Stimulated activated CD8-positive, alpha-beta memory T cell treated with anti-CD3 and anti-CD28 coated beads, Interleukin-7, amount 100 ng/mL, for 1 hour (primary cell): ENCODE measurements at regions not wholly inside any gene's neighbourhood (a gene's known extent, or its start where the extent isn't known, plus 50 kb on each side); places are given as distances from the start of the nearest gene placed in this dataset.
"Not testable (repeated sequence)": the region's sequence is repeated elsewhere in the genome, so short reads cannot be mapped to it uniquely, and the experiment has no call there.

Experiments
- DNase-seq, 2 donors: peaks; one replicate each; pipeline ENCODE4 v3.0.0-alpha.2; 2020; ENCODE audit warnings: low read depth in 2 of 2

- DNase-seq: not testable (repeated sequence)
Observed at GRCh38 chr4:9702696-9703095, 78.7 kb upstream of the DRD5 start.

GRCh38 chr4:9703391-9703790, 78.0 kb upstream of the DRD5 start:
- DNase-seq: peak in 1 of 2 donors; percentile 35

GRCh38 chr4:9704126-9704525, 77.3 kb upstream of the DRD5 start:
- not testable (repeated sequence) for DNase-seq

DNA sequence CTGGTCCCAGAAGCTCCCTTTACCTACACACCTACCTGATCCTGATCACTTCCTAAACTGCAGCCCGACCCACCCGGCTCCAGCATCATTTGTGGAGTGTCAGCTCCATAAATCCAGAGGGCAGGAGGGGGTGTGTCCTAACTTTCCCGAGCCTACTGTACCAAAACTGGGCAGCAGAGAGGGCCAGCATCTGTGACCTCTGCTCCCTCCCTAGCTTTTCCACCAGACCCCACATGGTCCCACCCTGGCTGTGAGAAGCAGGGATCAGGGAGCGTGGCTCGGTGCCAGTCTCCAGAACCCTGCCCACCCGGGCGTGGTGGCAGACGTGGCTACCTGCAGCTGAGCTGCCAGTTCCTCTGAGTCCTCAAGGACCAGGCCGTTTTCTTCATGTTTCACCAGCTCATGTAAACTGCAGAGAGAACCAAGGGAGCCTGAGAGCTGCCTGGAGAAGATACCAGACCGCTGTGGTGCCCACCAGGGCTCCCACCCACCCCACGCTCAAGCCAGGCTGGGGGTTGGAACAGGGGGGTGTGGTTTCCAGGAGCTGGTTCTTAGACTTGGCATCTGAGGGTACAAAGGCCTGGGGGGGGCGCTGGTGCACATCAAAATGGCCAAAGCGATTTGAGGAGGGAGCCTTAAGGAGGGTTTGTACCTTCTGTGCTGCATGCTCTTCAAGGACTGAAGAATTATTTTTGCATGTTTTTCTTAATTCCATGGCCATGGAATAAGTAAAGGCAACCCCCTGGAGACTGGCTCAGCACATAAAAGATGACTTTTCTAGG, 76.7 kb upstream of the DRD5 start:
- no peak for DNase-seq

- DNase-seq: not testable (repeated sequence)
Observed at GRCh38 chr4:9707281-9707680, 74.2 kb upstream of the DRD5 start.

GRCh38 chr4:9707936-9708335, 73.5 kb upstream of the DRD5 start:
- not testable (repeated sequence) for DNase-seq

GRCh38 chr4:9709724-9710123, 71.7 kb upstream of the DRD5 start:
- no peak for DNase-seq

DNA sequence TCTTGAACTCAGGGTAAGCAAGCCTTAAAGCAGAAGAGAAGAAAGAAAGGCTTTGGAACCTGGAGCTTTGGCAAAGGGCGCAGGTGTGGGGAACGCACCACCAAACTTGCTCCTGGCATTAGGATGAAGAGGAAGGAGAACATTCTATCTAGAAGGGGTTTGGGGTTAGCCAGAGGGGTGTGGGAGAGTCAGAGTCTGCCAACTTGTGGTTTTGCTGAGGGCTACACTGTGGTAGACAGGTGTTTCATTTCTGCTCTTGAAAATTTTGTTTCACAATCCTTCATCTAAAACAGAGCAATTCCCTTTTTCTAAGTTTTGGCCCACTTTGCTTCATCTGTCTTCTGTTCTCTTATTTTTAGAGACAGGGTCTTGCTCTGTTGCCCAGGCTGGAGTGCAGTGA, 66.2 kb upstream of the DRD5 start:
- DNase-seq: not testable (repeated sequence)

GRCh38 chr4:9716093-9716492, 65.3 kb upstream of the DRD5 start:
- no peak for DNase-seq

DNA sequence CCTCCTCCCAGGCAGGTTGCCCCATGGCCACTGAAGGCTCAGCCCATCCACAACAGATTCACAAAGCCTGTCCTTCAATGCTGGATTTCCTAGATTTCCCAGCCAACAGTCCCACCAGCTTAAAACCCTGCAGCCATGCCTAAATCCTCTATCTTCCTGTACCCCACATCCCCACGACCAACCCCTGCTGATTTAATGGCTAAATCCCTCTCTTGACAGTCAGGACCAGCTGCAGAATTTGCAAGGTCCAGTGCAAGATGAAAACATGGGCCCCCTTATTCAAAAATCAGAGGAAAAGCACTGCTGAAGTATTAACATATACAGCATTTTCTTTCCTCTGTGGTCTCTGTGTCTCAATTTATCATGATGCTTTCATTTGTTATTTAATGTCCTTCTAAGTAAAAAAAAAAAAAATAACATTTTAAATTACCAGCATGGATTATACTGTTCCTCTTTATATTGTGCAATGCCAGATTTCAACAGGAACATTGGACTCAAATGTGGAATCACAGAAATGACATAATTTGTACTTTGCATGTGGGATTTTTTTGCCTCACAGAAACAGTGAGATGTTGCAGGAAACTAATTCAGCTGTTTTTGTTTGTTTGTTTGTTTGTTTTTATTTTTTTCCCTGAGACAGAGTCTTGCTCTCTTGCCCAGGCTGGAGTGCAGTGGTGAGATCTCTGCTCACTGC, 63.0 kb upstream of the DRD5 start:
- not testable (repeated sequence) for DNase-seq

- DNase-seq: not testable (repeated sequence)
Observed at GRCh38 chr4:9722131-9722530, 59.3 kb upstream of the DRD5 start.
